SH-SY5Y (cell line): ENCODE measurements at regions not wholly inside any gene's neighbourhood (a gene's known extent, or its start where the extent isn't known, plus 50 kb on each side); places are given as distances from the start of the nearest gene placed in this dataset.

Source experiments
- GATA2 ChIP-seq: IDR thresholded peaks from 2 replicates; pipeline ENCODE4 v1.6.1; 2011; ENCODE audit warnings: mild to moderate bottlenecking, low read depth, low read length
- GATA3 ChIP-seq: IDR thresholded peaks from 2 replicates; pipeline ENCODE4 v1.6.1; 2011; ENCODE audit warnings: low read depth, mild to moderate bottlenecking, low read length, moderate library complexity

DNA sequence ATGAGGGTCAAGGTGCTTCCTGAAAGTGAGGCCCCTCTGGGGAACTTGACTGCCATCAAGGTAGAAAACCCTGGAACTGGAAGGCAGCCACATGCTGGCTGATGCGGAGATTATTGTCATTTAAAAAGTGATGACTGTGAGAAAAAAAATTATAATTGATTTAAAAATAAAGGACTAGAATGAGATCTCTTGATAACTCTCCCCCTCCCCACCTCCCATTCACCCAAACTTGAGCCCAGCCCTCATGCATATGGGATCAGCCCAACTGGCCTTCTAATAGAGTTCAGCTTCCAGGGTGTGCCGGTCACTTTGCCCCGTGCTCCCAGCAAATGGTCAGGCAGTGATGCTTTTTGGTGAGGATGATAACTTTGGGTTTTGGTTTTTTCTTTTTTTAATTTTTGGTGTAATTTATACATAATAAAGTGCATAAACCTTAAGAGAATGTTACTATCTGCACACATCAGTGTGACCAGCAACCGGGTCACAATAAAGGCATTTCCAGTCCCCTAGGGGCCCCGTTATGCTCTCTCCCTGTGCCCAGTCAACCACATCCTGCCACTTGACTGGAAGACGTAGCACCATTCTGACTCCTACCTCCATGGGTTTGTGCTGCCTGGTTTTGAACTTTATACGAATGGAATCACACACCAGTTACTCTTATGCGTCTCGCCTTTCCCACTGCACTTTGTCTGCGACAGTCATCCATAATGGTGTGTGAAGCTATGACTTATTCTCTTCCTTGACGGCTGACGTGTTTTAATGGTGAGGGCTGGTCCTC, 187.9 kb downstream of the USP12 start:
- TF ChIP-seq GATA3 (no peak), GATA2 (no peak)

DNA sequence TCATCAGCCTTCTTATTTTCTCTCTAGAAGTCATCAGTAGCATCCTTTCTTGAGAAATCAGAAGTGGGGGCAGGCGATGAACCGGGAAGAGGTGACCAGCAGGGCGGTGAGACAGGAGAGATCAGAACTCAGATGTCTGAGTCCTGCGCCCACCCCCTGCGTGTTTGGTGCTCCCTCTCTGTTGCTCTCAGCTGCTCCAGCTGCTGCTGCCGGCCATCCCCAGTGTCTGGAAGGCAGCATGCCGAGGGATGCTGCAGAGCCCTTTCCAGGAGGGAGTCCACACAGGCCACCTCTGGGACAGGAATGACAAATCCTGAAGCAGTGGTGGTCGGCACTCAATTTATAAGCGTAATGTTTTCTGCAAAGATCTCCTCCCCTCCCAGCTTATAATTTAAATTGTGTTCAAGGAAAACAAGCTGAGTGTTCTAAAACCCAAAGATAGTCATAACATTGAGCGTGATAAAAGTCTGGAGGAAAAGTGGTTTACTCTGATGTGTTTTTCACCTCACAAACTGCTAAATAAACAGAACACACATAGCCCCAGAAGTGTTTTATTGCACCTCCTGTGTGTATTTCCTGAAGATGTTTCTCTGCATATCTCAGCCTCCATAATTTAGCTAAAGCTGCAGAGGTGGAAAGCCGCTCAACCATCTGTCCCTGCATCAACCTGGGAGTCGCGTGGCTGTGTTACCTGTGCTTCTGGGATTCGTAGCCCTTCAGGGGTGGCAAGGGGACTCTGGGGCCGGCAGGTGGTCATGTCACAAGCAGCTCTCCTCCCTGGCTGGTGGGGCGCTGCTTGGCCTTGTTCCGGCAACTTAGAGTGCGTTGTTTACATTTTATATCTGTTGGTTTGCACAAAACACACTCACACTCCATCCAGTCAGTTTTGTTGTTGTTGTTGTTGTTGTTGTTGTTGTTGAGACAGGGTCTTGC, 191.2 kb downstream of the USP12 start:
- TF ChIP-seq GATA3 (no peak), GATA2 (no peak)

DNA sequence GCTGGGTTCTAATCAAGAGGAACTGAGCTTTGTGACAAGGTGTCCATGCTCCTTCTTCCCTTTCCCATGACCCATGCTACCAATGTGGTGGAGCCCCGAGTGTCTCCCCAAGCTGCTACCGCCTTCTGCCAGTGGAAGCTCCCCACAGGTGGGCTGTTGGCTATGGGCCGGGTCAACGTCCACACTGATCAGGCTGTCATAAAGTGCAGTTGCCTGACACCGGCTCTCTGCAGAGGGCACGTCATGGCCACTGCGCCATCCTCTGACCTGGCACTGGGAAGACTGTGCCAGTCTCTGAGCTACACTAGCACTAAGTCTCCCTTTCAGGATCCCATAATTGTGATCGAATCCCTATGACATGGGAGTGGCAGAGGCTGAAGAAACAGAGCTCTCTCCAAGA, 192.3 kb downstream of the USP12 start:
- TF ChIP-seq GATA3: no peak
- no peak for TF ChIP-seq GATA2

DNA sequence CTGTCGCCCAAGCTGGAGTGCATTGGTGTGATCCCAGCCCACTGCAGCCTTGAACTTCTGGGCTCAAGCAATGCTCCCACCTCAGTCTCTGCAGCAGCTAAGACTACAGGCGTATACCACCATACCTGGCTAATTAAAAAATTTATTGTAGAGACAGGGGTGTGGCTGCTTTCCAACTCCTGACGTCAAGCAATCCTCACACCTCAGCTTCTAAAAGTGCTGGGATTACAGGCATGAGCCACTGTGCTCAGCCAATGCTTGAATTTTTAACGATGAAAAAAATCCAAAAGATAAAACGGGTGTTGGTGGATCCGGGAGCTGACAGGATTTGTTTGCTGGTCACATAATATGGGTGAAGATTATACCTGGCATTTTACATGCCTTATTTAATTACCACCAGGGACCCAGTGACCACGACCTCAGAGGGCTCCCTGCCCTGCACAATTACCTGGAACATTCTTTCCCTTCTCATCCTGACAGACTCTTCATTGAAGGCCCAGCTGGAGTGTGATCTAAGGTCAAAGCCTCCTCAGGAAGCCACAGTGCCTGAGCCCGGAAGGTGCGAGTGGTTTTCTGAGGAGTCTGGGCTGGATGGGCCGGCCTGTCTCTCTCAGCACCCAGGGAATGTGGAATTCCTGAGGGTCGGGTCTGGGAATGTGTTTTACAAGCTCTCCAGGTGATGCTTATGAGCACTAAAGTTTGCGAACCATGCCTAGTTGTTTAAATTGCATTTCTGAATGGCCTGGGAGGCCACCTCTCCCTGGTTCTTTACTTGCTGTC, 193.3 kb downstream of the USP12 start:
- TF ChIP-seq GATA2: no peak
- no peak for TF ChIP-seq GATA3

DNA sequence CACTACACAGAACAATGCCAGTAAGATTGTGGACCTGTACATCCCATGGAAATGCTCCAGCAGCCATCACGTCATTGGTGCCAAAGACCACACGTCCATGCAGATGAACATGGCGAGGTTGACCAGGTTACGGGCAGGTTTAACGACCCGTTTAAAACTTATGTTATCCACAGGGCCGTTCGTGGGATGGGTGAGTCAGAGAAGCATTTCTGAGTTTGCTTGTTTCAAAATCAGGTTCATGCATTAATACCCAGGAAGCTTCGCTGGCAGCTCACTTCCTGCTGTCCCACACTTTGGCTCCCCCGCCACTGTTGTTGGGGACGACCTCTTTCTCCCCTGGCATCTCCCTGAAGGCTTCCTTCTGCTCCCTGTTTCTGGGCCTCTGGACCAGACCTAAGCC, 194.1 kb downstream of the USP12 start:
- TF ChIP-seq GATA3 (no peak), GATA2 (no peak)

DNA sequence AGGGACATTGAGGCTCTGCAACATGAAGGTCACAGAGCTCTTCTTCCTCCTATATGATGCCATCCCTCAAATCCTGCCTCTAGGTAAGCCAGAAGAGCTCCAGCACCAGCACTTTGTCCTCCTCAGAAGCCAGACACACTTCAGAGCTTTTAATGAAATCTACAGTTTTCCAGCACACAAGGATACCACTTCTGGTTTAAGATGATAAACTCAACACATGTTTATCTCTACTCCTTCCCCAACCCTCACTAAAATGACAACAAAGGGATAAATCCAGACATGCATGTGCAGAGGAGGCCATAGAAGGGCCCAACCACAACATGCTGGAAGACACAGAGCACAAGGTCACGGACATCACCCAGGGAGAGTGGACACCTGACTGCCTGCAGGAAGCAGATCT, 195.3 kb downstream of the USP12 start:
- TF ChIP-seq GATA3: no peak

DNA sequence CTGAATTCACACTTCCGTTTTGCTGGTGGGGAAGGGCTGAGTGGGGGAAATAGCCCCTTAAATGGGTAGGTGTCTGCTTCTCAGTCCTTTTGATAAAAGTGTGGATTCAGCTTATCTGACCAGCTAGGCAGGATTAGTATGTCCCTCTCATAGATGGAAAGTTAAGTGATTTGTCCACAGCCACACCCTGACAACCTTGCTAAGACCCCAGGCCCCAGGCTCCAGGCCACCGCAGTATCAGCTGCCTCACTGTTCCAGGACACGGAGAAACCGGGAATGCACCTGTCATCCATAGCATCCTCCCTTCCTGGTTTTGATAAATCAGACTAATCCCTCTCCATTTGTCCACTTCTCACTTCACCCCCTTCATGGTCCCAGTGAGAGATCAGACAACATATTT, 197.7 kb downstream of the USP12 start:
- TF ChIP-seq GATA2 (no peak), GATA3 (no peak)

DNA sequence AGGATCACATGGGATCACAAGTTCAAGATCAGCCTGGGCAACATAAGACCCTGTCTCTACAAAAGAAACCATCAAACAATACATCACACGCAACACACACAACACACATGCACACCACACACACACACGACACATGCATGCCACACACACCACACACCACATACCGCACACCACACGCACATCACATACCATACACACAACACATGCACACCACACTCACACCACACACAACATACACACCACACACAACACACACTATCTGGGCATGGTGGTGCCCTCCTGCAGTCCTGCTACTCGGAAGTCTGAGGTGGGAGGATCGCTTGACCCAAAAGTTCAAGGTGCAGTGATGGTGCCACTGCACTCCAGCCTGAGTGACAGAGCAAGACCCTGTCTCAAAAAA, 198.3 kb downstream of the USP12 start:
- TF ChIP-seq GATA3 (no peak), GATA2 (no peak)

DNA sequence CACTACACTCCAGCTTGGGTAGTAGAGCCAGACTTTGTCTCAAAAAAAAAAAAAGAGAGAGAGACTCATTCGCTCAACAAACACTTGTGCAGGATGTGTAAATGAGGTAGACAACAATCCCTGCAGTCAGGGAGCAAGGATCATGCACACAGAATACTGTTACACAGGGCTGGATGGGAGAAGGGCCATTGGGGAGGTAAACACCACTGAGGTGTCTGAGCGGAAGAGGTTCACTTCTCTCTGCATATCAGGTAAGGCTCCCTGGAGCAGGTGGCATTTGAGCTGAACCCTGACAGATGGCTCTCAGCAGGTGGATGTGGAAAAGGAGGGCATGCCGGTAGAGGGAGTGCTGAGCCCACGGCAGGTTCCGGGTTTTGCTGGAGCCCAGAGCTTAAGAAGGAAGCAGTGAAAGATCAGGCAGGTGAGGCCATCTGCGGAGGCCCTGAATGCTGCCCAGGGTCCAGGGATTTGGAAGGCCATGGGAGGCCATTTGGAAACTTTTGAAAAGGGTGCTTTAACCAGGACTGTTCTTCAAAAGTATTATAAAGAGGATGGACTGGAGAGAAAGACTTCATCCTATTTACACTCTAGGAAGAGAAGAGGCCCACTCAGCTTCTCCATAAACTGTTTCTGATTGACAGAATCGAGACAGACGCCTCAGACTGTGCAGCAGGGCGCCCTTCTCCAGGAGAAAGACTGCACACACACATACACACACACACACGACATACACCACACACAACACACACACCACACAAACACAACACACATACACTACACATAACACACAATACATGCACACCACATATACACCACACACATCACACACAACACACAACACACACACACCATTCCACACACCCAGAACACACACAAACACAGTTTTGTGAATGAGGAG, 199.4 kb downstream of the USP12 start:
- no peak for TF ChIP-seq GATA2
- no peak for TF ChIP-seq GATA3

DNA sequence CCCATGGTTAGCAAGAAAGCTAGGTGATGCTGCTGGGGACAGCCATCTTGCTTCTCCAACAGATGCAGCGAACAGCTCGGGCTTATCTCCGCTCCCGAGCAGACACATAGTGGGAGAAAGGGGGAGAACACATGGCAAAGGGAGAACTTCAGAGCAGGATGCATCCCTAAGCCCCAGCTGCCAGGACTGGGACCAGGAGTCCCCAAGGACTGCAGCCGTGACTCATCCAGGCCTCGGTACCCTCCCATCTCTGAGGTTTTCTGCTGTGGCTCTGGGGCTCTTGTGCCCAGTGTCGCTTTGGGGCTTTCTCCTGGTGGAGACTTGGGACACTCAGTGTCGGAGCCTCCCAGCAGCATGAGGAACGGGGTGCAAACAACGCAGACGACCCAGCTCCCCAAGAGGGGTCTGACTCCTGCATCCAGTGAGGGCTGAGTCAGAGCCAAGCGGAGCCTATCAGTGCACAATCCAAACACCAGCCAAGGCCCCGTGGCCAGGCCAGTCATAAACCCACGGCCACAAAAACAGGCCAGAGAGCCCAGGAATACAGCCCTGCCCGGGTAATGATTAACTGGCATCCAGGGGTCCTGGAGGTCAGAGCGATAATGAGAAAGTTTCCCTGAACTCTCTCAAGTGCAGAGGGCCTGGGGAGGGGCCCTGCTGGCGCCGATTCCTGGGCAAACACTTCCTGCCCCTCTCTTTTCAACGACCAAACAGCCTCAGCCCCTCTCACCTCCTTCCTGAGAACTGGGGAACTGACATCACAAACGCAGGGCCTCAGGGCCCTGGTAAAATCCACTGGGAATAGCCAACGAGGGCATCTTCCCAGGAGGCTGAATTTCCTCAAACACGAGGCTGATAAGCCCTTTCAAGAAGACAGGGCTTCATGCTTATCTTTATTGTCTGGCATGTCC, 202.9 kb downstream of the USP12 start:
- TF ChIP-seq GATA2 (no peak), GATA3 (no peak)

DNA sequence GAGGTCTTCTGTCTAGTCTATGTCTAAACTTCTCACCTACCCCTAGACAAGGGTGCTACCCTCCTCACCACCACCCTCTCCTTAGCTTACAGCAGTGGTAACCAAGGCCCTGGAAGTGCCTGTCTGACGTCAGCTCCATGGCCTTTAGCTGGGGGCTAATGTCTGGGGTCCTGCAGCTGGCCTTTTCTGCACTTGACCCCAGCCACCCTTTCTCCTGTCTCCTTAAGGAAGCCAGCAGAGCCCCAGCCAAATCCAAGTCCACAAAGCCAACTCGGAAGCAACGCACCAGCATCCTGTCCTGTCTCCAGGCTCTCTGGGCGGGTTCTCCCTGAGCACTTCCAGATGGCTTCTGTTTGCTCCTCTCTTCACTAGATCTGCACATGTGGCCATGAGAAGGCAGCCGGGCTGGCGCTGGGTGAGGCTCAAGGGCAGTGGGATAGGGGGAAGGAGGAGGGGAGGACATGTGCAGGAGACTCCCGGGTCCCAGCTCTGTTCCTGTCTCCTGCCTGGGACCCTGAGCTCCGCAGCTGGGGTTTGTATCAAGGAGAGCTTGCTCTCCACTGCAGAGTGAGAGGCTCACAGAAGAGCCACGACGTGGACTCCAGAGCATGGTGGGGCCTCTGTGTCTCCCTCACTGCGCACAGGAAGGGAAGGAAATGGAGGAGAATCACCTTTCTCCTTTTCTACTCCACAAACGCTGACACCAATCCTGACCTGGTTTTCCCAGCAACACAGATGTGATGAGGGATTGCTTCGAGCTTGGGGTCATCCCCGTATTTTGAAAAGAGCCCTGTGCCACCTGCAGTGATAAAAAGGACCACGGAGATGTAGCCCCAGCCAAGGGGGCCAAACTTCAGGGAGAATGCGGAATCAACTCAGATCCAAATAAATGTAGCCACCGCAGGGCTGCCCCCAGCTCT, 204.2 kb downstream of the USP12 start:
- TF ChIP-seq GATA2 (no peak), GATA3 (no peak)
